ENCODE measurements at regions not wholly inside any gene's neighbourhood (a gene's known extent, or its start where the extent isn't known, plus 50 kb on each side); places are given as distances from the start of the nearest gene placed in this dataset.

DNA sequence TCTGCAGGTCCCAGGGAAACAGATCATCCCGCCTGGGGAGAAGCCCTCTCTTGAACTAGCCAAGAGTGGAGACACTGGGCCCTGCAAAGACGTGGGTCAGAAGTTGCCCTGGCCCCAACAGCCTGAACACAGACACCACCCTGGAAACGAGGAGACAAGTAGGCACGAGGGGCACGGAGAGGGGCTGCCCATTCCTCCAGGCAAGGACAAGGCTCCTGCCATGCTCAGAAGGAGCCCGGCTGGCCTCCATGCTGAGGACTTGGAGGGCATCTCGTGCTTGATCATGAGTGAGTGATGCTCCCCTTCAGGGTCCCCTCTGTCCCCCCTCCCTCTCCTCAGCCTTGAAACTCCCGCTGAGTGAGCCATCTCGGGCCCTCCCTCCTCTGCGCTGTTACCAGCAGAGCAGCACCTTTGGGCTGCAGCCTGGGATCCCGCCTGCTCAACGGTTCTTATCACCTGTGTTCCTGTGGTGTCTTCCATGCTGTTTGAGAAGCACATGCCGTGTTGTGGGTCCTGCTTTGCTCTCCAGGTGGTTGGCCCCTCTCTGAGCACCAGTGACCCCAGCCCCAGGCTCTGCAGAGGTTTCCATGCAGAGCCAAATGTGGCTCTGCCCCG is 544.3 kb downstream of the TCERG1L start:
- ChIA-PET CTCF (no interaction called here), POLR2A (no interaction called here)
- TF ChIP-seq, protein P1, sequence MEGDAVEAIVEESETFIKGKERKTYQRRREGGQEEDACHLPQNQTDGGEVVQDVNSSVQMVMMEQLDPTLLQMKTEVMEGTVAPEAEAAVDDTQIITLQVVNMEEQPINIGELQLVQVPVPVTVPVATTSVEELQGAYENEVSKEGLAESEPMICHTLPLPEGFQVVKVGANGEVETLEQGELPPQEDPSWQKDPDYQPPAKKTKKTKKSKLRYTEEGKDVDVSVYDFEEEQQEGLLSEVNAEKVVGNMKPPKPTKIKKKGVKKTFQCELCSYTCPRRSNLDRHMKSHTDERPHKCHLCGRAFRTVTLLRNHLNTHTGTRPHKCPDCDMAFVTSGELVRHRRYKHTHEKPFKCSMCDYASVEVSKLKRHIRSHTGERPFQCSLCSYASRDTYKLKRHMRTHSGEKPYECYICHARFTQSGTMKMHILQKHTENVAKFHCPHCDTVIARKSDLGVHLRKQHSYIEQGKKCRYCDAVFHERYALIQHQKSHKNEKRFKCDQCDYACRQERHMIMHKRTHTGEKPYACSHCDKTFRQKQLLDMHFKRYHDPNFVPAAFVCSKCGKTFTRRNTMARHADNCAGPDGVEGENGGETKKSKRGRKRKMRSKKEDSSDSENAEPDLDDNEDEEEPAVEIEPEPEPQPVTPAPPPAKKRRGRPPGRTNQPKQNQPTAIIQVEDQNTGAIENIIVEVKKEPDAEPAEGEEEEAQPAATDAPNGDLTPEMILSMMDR (IDR thresholded peaks at IDR 0.05; ENCODE audit: insufficient read depth, low read depth, low read length) = no peak

DNA sequence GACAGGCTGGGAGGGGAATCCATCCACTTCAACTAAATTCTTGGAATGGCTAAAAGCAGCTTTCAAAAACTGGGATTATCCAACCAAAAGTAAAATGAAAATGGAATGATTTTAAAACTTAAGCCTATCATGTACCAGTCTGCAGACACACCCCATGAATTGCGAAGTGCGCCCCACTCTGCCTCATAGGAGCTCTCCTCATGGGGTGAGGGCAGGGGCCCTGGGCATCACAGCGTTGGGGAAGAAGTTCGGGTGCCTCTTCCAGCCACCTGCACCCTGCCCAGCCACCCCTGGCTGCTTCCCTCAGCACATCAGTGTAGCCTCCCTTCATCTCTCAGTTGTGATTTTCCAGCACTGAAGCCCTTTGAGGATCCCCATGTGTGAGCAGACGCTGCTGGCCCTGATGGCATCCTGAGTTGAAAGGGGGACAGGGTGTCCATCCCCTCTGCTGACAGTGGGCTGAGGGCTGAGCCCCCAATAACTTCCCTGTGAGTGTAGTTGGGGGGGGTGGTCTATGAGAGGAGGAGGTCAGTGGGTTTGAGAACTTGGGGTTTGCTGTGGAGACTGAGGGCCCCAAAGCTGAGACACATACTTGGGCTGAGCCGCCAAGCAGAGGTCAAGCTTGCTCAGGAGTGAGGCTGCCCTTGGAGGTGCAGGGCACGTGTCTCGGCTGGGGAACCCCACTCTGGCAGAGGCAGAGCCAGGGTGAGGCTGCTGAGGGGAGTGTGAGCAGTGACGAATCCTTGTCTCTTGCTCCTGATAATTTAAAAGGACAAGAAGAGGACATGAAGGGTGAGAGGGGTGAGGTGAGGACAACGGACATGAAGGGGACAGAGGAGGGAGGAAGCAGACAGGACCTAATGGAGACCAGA is 542.1 kb downstream of the TCERG1L start:
- POLR2A ChIA-PET = no interaction called here
- no peak overlapping the region for H3K4me3 ChIP-seq (ENCODE audit: low read depth, low read length)
- CTCF ChIA-PET = no interaction called here
- H3K27me3 ChIP-seq (ENCODE audit: control insufficient read depth, insufficient read depth, low read length) = no peaks in the 10 kb centered on the region
- no peak for DNase-seq (ENCODE audit: low read depth)
- no peaks in the 10 kb centered on the region for H3K36me3 ChIP-seq (ENCODE audit: control insufficient read depth, insufficient read depth, low read length)
- TF ChIP-seq, protein P1 (IDR thresholded peaks at IDR 0.05; ENCODE audit: insufficient read depth, low read depth, low read length) = no peak

More for the DNA sequence above, 544.3 kb downstream of the TCERG1L start:
- H3K4me3 ChIP-seq (ENCODE audit: low read depth, low read length) = no peak overlapping the region
- no peak for DNase-seq (ENCODE audit: low read depth)
- H3K27me3 ChIP-seq (ENCODE audit: control insufficient read depth, insufficient read depth, low read length) = no peaks in the 10 kb centered on the region
- H3K36me3 ChIP-seq (ENCODE audit: control insufficient read depth, insufficient read depth, low read length) = no peaks in the 10 kb centered on the region

DNA sequence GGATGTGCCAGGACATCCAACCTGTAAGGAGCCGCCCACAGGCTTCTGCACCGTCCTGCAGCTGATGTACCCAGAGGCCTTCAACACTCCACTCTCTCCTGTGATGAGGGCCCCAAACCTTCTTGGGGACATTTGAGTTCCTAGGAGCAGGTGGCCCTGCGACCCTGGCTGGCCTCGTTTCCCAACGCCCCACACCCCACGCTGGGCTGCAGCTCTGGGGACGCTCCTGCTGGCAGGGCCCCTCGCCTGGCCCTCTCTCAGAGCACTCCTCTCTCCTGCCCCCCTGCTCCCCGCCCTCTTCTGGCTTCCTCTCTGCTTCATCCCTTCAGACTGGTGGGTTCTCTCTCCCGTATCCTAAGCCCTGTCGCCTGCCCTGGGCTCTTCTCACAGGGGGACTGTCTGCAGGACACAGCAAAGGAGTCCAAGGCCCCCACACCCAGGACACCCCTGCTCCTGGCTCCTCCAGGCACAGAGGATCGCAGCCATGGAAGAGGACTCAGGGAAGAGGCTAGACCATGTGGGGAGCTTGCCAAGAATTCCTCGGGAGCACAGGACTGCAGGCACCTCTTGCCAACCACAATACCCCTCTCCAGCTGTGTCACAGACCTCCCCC is 541.4 kb downstream of the TCERG1L start:
- Histone ChIP-seq H3K36me3 (ENCODE audit: control insufficient read depth, insufficient read depth, low read length) (no peaks in the 10 kb centered on the region), H3K4me3 (ENCODE audit: low read depth, low read length) (no peak overlapping the region), H3K27me3 (ENCODE audit: control insufficient read depth, insufficient read depth, low read length) (no peaks in the 10 kb centered on the region)
- POLR2A ChIA-PET = no interaction called here
- CTCF ChIA-PET = no interaction called here
- DNase-seq (ENCODE audit: low read depth) = no peak
- TF ChIP-seq, protein P1 (IDR thresholded peaks at IDR 0.05; ENCODE audit: insufficient read depth, low read depth, low read length) = no peak

DNA sequence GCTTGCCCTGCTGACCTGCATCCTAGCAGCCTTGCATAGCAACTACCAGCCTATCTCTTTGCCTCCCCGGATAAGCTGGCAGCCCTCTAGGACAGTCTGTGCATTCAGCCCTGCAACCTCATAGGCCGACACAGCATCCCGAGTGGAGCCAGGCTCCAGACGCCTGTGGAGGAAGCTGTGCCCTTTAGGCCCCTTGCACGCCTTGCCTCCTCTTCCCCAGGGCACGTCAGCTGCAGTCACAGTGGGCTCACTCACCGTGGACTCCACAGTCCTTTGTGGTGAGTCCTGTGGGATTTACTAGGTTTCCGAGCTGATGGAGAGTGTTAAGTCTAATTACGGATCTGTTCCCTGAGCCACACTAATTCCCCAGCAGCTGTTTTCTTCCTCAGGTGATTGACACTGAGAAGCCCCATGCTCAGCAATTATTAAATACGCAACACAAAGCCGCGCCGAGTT is 540.0 kb downstream of the TCERG1L start:
- CTCF ChIA-PET = no interaction called here
- Histone ChIP-seq H3K27me3 (ENCODE audit: control insufficient read depth, insufficient read depth, low read length) (no peaks in the 10 kb centered on the region), H3K4me3 (ENCODE audit: low read depth, low read length) (no peak overlapping the region), H3K36me3 (ENCODE audit: control insufficient read depth, insufficient read depth, low read length) (no peaks in the 10 kb centered on the region)
- no peak for DNase-seq (ENCODE audit: low read depth)
- TF ChIP-seq, protein P1 (IDR thresholded peaks at IDR 0.05; ENCODE audit: insufficient read depth, low read depth, low read length) = no peak
- POLR2A ChIA-PET = no interaction called here

DNA sequence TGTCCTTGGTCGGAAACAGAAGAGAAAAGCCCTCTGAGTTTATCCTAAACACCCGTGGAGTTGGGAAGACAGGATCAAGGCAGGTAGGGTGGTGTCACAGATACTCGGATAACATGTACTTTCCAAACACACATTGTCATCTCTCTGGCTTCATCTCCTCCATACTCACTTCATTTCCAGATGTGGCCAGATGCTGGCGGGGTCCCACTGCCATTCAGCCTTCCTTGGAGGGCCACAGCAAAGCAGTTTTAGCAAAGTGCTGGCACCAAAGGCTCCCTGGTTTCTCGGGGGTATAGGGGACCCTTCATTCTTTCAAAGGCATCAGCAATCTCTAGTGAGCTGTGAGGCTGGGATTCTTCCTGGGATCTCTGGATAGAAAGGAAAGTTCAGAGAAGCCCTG is 539.5 kb downstream of the TCERG1L start:
- POLR2A ChIA-PET = no interaction called here

More for the DNA sequence above, 539.5 kb downstream of the TCERG1L start:
- Histone ChIP-seq H3K4me3 (ENCODE audit: low read depth, low read length) (no peak overlapping the region), H3K36me3 (ENCODE audit: control insufficient read depth, insufficient read depth, low read length) (no peaks in the 10 kb centered on the region), H3K27me3 (ENCODE audit: control insufficient read depth, insufficient read depth, low read length) (no peaks in the 10 kb centered on the region)
- TF ChIP-seq, protein P1 (IDR thresholded peaks at IDR 0.05; ENCODE audit: insufficient read depth, low read depth, low read length) = no peak
- DNase-seq (ENCODE audit: low read depth) = no peak
- CTCF ChIA-PET = no interaction called here

Measured in BJ (cell line).